Endothelial cell of umbilical vein (primary cell): ENCODE measurements at regions not wholly inside any gene's neighbourhood (a gene's known extent, or its start where the extent isn't known, plus 50 kb on each side); places are given as distances from the start of the nearest gene placed in this dataset.

ENCODE experiments used
- BruUV-seq: library from RNA; stranded (reverse); fragments of 400-500 nt; replicated peaks from 2 replicates; lab custom pipeline; 2021; lab: Mats Ljungman, UMichigan
- CTCF ChIA-PET: fragments of 300-600, 350-600 bp; sonication (Branson Sonifier 250); formaldehyde crosslinking; loops from one replicate; lab custom pipeline; 2021; ENCODE audit warnings: antibody characterized with exemption, inconsistent platforms; lab: Charles Lee
- POLR2A ChIA-PET: fragments of 300-600, 350-600 bp; sonication (Branson Sonifier 250); formaldehyde crosslinking; loops from one replicate; lab custom pipeline; 2021; ENCODE audit warnings: antibody characterized with exemption, inconsistent platforms; lab: Charles Lee
- DNase-seq: peaks from one replicate; pipeline ENCODE4 v3.0.0-alpha.2; 2011; ENCODE audit warnings: low read depth, low spot score
- FAIRE-seq: peaks from 2 replicates; lab custom pipeline; 2011; peaks lifted over from hg19 to GRCh38; lab: Jason Lieb, UNC
- H2AFZ ChIP-seq: 2 replicates; pipeline ENCODE4 v1.6.0; 2012; ENCODE audit warnings: low read depth, low read length, control low read depth, inconsistent platforms
- H3K27ac ChIP-seq: 2 replicates; pipeline ENCODE4 v1.5.1; 2011; ENCODE audit warnings: low read depth, mild to moderate bottlenecking, control low read depth, low read length, moderate library complexity; ENCODE audit not compliant: insufficient read depth
- H3K27me3 ChIP-seq, 2 experiments: 2 replicates each; pipeline versions ENCODE4 v1.6.0 to v1.6.1; 2011; ENCODE audit warnings: low read length in 2 of 2, mixed read lengths in 1 of 2; ENCODE audit not compliant: control insufficient read depth in 2 of 2, insufficient read depth in 2 of 2
- H3K36me3 ChIP-seq, 2 experiments: 2 replicates in 1 of 2; 3 replicates in 1 of 2; pipeline ENCODE4 v1.5.1; 2011; ENCODE audit warnings: low read length in 2 of 2, mild to moderate bottlenecking in 1 of 2, moderate library complexity in 1 of 2; ENCODE audit not compliant: control insufficient read depth in 2 of 2, insufficient read depth in 2 of 2; ENCODE audit errors: extremely low read depth in 1 of 2
- H3K4me1 ChIP-seq: 3 replicates; pipeline ENCODE4 v1.5.1; 2011; ENCODE audit warnings: mild to moderate bottlenecking, low read length; ENCODE audit not compliant: control insufficient read depth, insufficient read depth; ENCODE audit errors: extremely low read depth
- H3K4me2 ChIP-seq: 2 replicates; pipeline ENCODE4 v1.6.1; 2011; ENCODE audit warnings: low read length, control low read depth, mixed read lengths; ENCODE audit not compliant: insufficient read depth
- H3K4me3 ChIP-seq, 3 experiments: fragments of 200-600 bp in 1 of 3; sonication (generic), shearing (Covaris generic) in 1 of 3; replicated peaks in 1 of 3; 2 replicates each; pipeline ENCODE4 v1.5.1; 2011 to 2016; ENCODE audit warnings: control low read depth in 3 of 3, low read length in 3 of 3, mild to moderate bottlenecking in 2 of 3, inconsistent platforms in 1 of 3, low read depth in 1 of 3, moderate library complexity in 1 of 3; ENCODE audit not compliant: insufficient read depth in 1 of 3
- H3K79me2 ChIP-seq: 2 replicates; pipeline ENCODE4 v1.6.0; 2012; ENCODE audit warnings: low read length, inconsistent platforms; ENCODE audit not compliant: control insufficient read depth, insufficient read depth
- H3K9ac ChIP-seq: replicated peaks from 2 replicates; pipeline ENCODE3; 2011; ENCODE audit warnings: low read length, control low read depth; ENCODE audit not compliant: insufficient read depth; ENCODE audit errors: extremely low read depth
- H3K9me1 ChIP-seq: replicated peaks from 3 replicates; pipeline ENCODE4 v1.6.0; 2011; ENCODE audit warnings: mild to moderate bottlenecking, low read length; ENCODE audit not compliant: control insufficient read depth, insufficient read depth; ENCODE audit errors: extremely low read depth
- H3K9me3 ChIP-seq: replicated peaks from 2 replicates; pipeline ENCODE4 v1.5.1; 2012; ENCODE audit warnings: low read length, inconsistent platforms; ENCODE audit not compliant: control insufficient read depth, insufficient read depth
- H4K20me1 ChIP-seq: replicated peaks from 2 replicates; pipeline ENCODE3; 2011; ENCODE audit warnings: mild to moderate bottlenecking, low read length; ENCODE audit not compliant: control insufficient read depth, insufficient read depth; ENCODE audit errors: extremely low read depth
- CTCF ChIP-seq, 2 donors: IDR thresholded peaks; 1 replicate in 1 of 2; 2 replicates in 1 of 2; pipeline ENCODE4 v1.5.1; 2011; ENCODE audit warnings: low read length in 2 of 2, mild to moderate bottlenecking in 2 of 2, moderate library complexity in 2 of 2, control low read depth in 1 of 2, inconsistent platforms in 1 of 2, low read depth in 1 of 2; ENCODE audit not compliant: insufficient read depth in 1 of 2; ENCODE audit errors: extremely low read depth in 1 of 2
- EZH2 ChIP-seq: IDR thresholded peaks from 2 replicates; pipeline ENCODE4 v1.6.1; 2012; ENCODE audit warnings: borderline replicate concordance, low read depth, mild to moderate bottlenecking, moderate library complexity, low read length, inconsistent platforms; ENCODE audit not compliant: severe bottlenecking
- FOS ChIP-seq: IDR thresholded peaks from 2 replicates; pipeline ENCODE4 v1.6.1; 2011; ENCODE audit warnings: mild to moderate bottlenecking, low read length, moderate library complexity, borderline replicate concordance; ENCODE audit not compliant: insufficient read depth
- GATA2 ChIP-seq: IDR thresholded peaks from 2 replicates; pipeline ENCODE4 v1.7.0; 2011; ENCODE audit warnings: low read depth, mild to moderate bottlenecking, moderate library complexity, mixed read lengths, low read length; ENCODE audit not compliant: insufficient read length, insufficient read depth
- JUN ChIP-seq: IDR thresholded peaks from 2 replicates; pipeline ENCODE4 v1.6.1; 2011; ENCODE audit warnings: borderline replicate concordance, low read depth; ENCODE audit not compliant: insufficient read length, insufficient read depth
- MAX ChIP-seq: IDR thresholded peaks from 2 replicates; pipeline ENCODE4 v1.6.1; 2011; ENCODE audit not compliant: insufficient read depth, insufficient read length
- MYC ChIP-seq: IDR thresholded peaks from one replicate; pipeline ENCODE4 v1.6.1; 2011; ENCODE audit warnings: mild to moderate bottlenecking, low read depth, low read length
- POLR2A ChIP-seq: IDR thresholded peaks from 2 replicates; pipeline ENCODE4 v1.6.1; 2012; ENCODE audit warnings: low read depth, mild to moderate bottlenecking, control low read depth, low read length
- POLR2AphosphoS5 ChIP-seq: IDR thresholded peaks from 2 replicates; pipeline ENCODE4 v1.6.1; 2012; ENCODE audit warnings: low read depth, mild to moderate bottlenecking, control low read depth, low read length, moderate library complexity; ENCODE audit not compliant: insufficient read depth
- dilution Hi-C: fragments of 300-500 bp; cut with MboI; formaldehyde crosslinking; loops from one replicate; pipeline ENCODE4 v1.15.0; 2019; ENCODE audit warnings: low sequenced_read_pairs; ENCODE audit not compliant: extremely low pct_ligation_motif_present
- intact Hi-C: fragments of 100-400 bp; cut with micrococcal nuclease; formaldehyde crosslinking; loops from one replicate; pipeline ENCODE4 v1.10.0; 2022

- ChIA-PET POLR2A (no interaction called here), CTCF (no interaction called here)
- FAIRE-seq (no peak), DNase-seq (peak; percentile 11)
- Histone ChIP-seq H3K79me2 (no peaks in the 10 kb centered on the region), H3K4me2 (no peak overlapping the region), H3K9ac (no peak overlapping the region), H3K27ac (no peak overlapping the region), H3K27me3 (no peaks in the 10 kb centered on the region), H3K4me3 (no peak overlapping the region), H3K36me3 (no peaks in the 10 kb centered on the region), H3K9me3 (no peaks in the 10 kb centered on the region), H2AFZ (no peak overlapping the region), H4K20me1 (no peaks in the 10 kb centered on the region), H3K9me1 (no peaks in the 10 kb centered on the region), H3K4me1 (peaks cover 37% of the 10 kb centered on the region)
- TF ChIP-seq FOS (no peak), MYC (no peak), POLR2AphosphoS5 (no peak), GATA2 (no peak), POLR2A (no peak), EZH2 (no peak), CTCF (IDR thresholded peaks at IDR 0.05; ENCODE audit: extremely low read depth in 1 of 2, insufficient read depth in 1 of 2, low read depth in 1 of 2, low read length in 2 of 2) (no peak), MAX (no peak), JUN (no peak)
- intact Hi-C loops (no loop called here), dilution Hi-C loops (no loop called here)
- BruUV-seq = no TSS peak
Measured at GRCh38 chr3:150351398-150351797, 56.7 kb upstream of the TSC22D2 start.
